NCI-H510A treated with DMSO at 0.1 percent for 48 hours (cell line): ENCODE measurements at regions not wholly inside any gene's neighbourhood (a gene's known extent, or its start where the extent isn't known, plus 50 kb on each side); places are given as distances from the start of the nearest gene placed in this dataset.
"Not testable (repeated sequence)": the region's sequence is repeated elsewhere in the genome, so short reads cannot be mapped to it uniquely, and the experiment has no call there.

Experiments
- DNase-seq: peaks from one replicate; lab custom pipeline; 2025; lab: John Stamatoyannopoulos, UW

GRCh38 chr5:29051509-29051908 is 2013.1 kb upstream of the CDH9 start:
- no peak for DNase-seq

GRCh38 chr5:29042152-29042551 is 2003.8 kb upstream of the CDH9 start:
- DNase-seq: no peak

- no peak for DNase-seq
These were observed 2002.0 kb upstream of the CDH9 start for GRCh38 chr5:29040404-29040803.

GRCh38 chr5:29039994-29040393 is 2001.6 kb upstream of the CDH9 start:
- DNase-seq: no peak

GRCh38 chr5:29037716-29038115 is 1999.3 kb upstream of the CDH9 start:
- no peak for DNase-seq

GRCh38 chr5:29024052-29024451 is 1985.7 kb upstream of the CDH9 start:
- DNase-seq: no peak

- DNase-seq: no peak
These were observed 1985.2 kb upstream of the CDH9 start for GRCh38 chr5:29023541-29023940.

GRCh38 chr5:29017501-29017900 is 1979.1 kb upstream of the CDH9 start:
- DNase-seq: no peak

- DNase-seq: no peak
These were observed 1977.7 kb upstream of the CDH9 start for GRCh38 chr5:29016067-29016466.

GRCh38 chr5:29015523-29015922 is 1977.1 kb upstream of the CDH9 start:
- DNase-seq: no peak

GRCh38 chr5:29005386-29005785 is 1967.0 kb upstream of the CDH9 start:
- DNase-seq: no peak

- DNase-seq: no peak
These were observed 1964.1 kb upstream of the CDH9 start for GRCh38 chr5:29002481-29002880.

GRCh38 chr5:29001666-29002065 is 1963.3 kb upstream of the CDH9 start:
- no peak for DNase-seq

- no peak for DNase-seq
These were observed 1946.3 kb upstream of the CDH9 start for GRCh38 chr5:28984639-28985038.

- no peak for DNase-seq
These were observed 1937.1 kb upstream of the CDH9 start for GRCh38 chr5:28975508-28975907.

GRCh38 chr5:28967848-28968247 is 1929.5 kb upstream of the CDH9 start:
- DNase-seq: no peak

GRCh38 chr5:28961816-28962215 is 1923.4 kb upstream of the CDH9 start:
- no peak for DNase-seq

- no peak for DNase-seq
These were observed 1920.2 kb upstream of the CDH9 start for GRCh38 chr5:28958581-28958980.

- DNase-seq: no peak
These were observed 1919.1 kb upstream of the CDH9 start for GRCh38 chr5:28957450-28957849.

- no peak for DNase-seq
These were observed 1915.7 kb upstream of the CDH9 start for GRCh38 chr5:28954074-28954473.

GRCh38 chr5:28947865-28948264 is 1909.5 kb upstream of the CDH9 start:
- DNase-seq: no peak

- no peak for DNase-seq
These were observed 1907.5 kb upstream of the CDH9 start for GRCh38 chr5:28945859-28946258.

GRCh38 chr5:28929366-28929765 is 1891.0 kb upstream of the CDH9 start:
- DNase-seq: not testable (repeated sequence)

GRCh38 chr5:28928327-28928790 is 1890.0 kb upstream of the CDH9 start:
- not testable (repeated sequence) for DNase-seq
